Stimulated activated memory B cell treated with anti-CD40 and anti-IgM and Interleukin-4, amounts not matched to agents 10 μg/mL and 1 μg/mL and 100 μg/mL, for 72 hours (primary cell): ENCODE measurements at regions not wholly inside any gene's neighbourhood (a gene's known extent, or its start where the extent isn't known, plus 50 kb on each side); places are given as distances from the start of the nearest gene placed in this dataset.
A peak's percentile ranks its signal among the peaks of the same experiment; 100 is the strongest.

Experiments
- ATAC-seq: fragments of 150-1000 bp; cut with Tn5 transposase; 2 replicates; pipeline ENCODE4 v1.10.0; 2021
- H3K27ac Mint-ChIP-seq: one replicate; pipeline ENCODE4 v1.8.0; 2022; ENCODE audit warnings: mild to moderate bottlenecking, mixed read lengths
- H3K27me3 Mint-ChIP-seq: one replicate; pipeline ENCODE4 v1.8.0; 2022; ENCODE audit warnings: mixed read lengths
- H3K36me3 Mint-ChIP-seq: one replicate; pipeline ENCODE4 v1.8.0; 2022; ENCODE audit warnings: mixed read lengths
- H3K4me1 Mint-ChIP-seq: one replicate; pipeline ENCODE4 v1.8.0; 2022; ENCODE audit warnings: mixed read lengths
- H3K4me3 Mint-ChIP-seq: one replicate; pipeline ENCODE4 v1.8.0; 2022; ENCODE audit warnings: mild to moderate bottlenecking, moderate library complexity, mixed read lengths
- H3K9me3 Mint-ChIP-seq: one replicate; pipeline ENCODE4 v1.8.0; 2022; ENCODE audit warnings: mixed read lengths

- Mint-ChIP-seq H3K4me1 (no peaks in the 10 kb centered on the region), H3K36me3 (no peaks in the 10 kb centered on the region), H3K27ac (no peak overlapping the region), H3K27me3 (no peaks in the 10 kb centered on the region), H3K9me3 (no peaks in the 10 kb centered on the region), H3K4me3 (no peak overlapping the region)
- no peak for ATAC-seq
Observed at GRCh38 chr18:70513502-70514171, 224.8 kb downstream of the SOCS6 start.

GRCh38 chr18:70507970-70508369, 219.1 kb downstream of the SOCS6 start:
- Mint-ChIP-seq H3K9me3 (no peaks in the 10 kb centered on the region), H3K4me1 (no peaks in the 10 kb centered on the region), H3K27ac (no peak overlapping the region), H3K36me3 (no peaks in the 10 kb centered on the region), H3K4me3 (no peak overlapping the region), H3K27me3 (peaks cover 9% of the 10 kb centered on the region)
- no peak for ATAC-seq

- Mint-ChIP-seq H3K27me3 (peaks cover 9% of the 10 kb centered on the region), H3K4me3 (no peak overlapping the region), H3K4me1 (no peaks in the 10 kb centered on the region), H3K9me3 (no peaks in the 10 kb centered on the region), H3K36me3 (no peaks in the 10 kb centered on the region), H3K27ac (no peak overlapping the region)
- ATAC-seq = no peak
Observed at GRCh38 chr18:70506511-70506910, 217.7 kb downstream of the SOCS6 start.

- ATAC-seq = no peak
- H3K4me3 Mint-ChIP-seq = no peak overlapping the region
- no peaks in the 10 kb centered on the region for H3K36me3 Mint-ChIP-seq
- H3K27me3 Mint-ChIP-seq = peaks cover 9% of the 10 kb centered on the region
- H3K9me3 Mint-ChIP-seq = no peaks in the 10 kb centered on the region
- H3K27ac Mint-ChIP-seq = no peak overlapping the region
- H3K4me1 Mint-ChIP-seq = no peaks in the 10 kb centered on the region
Observed at GRCh38 chr18:70503060-70503459, 214.2 kb downstream of the SOCS6 start.

GRCh38 chr18:70501358-70501757, 212.5 kb downstream of the SOCS6 start:
- Mint-ChIP-seq H3K27me3 (peaks cover 9% of the 10 kb centered on the region), H3K9me3 (no peaks in the 10 kb centered on the region), H3K36me3 (no peaks in the 10 kb centered on the region), H3K4me1 (no peaks in the 10 kb centered on the region), H3K4me3 (no peak overlapping the region), H3K27ac (no peak overlapping the region)
- no peak for ATAC-seq

- Mint-ChIP-seq H3K4me3 (no peak overlapping the region), H3K9me3 (no peaks in the 10 kb centered on the region), H3K4me1 (no peaks in the 10 kb centered on the region), H3K36me3 (no peaks in the 10 kb centered on the region), H3K27ac (no peak overlapping the region), H3K27me3 (peaks cover 9% of the 10 kb centered on the region)
- ATAC-seq = no peak
Observed at GRCh38 chr18:70500748-70501147, 211.9 kb downstream of the SOCS6 start.

- Mint-ChIP-seq H3K4me3 (no peak overlapping the region), H3K4me1 (no peaks in the 10 kb centered on the region), H3K9me3 (no peaks in the 10 kb centered on the region), H3K36me3 (no peaks in the 10 kb centered on the region), H3K27me3 (peaks cover 9% of the 10 kb centered on the region), H3K27ac (no peak overlapping the region)
- ATAC-seq = peak; percentile 74
Observed at GRCh38 chr18:70499218-70499691, 210.4 kb downstream of the SOCS6 start.

- H3K4me1 Mint-ChIP-seq = no peaks in the 10 kb centered on the region
- ATAC-seq = no peak
- H3K36me3 Mint-ChIP-seq = no peaks in the 10 kb centered on the region
- no peaks in the 10 kb centered on the region for H3K9me3 Mint-ChIP-seq
- no peak overlapping the region for H3K4me3 Mint-ChIP-seq
- no peaks in the 10 kb centered on the region for H3K27me3 Mint-ChIP-seq
- H3K27ac Mint-ChIP-seq = no peak overlapping the region
Observed at GRCh38 chr18:70496353-70497294, 207.8 kb downstream of the SOCS6 start.

GRCh38 chr18:70494524-70494923, 205.7 kb downstream of the SOCS6 start:
- Mint-ChIP-seq H3K27ac (no peak overlapping the region), H3K36me3 (no peaks in the 10 kb centered on the region), H3K9me3 (no peaks in the 10 kb centered on the region), H3K4me3 (no peak overlapping the region), H3K4me1 (no peaks in the 10 kb centered on the region), H3K27me3 (peaks cover 9% of the 10 kb centered on the region)
- no peak for ATAC-seq

- ATAC-seq = no peak
Observed at GRCh38 chr18:70493461-70493860, 204.6 kb downstream of the SOCS6 start.

GRCh38 chr18:70491734-70492348, 203.0 kb downstream of the SOCS6 start:
- ATAC-seq = peak; percentile 53
- no peaks in the 10 kb centered on the region for H3K4me1 Mint-ChIP-seq
- H3K27me3 Mint-ChIP-seq = peaks cover 11% of the 10 kb centered on the region
- no peak overlapping the region for H3K27ac Mint-ChIP-seq
- H3K36me3 Mint-ChIP-seq = no peaks in the 10 kb centered on the region
- H3K9me3 Mint-ChIP-seq = no peaks in the 10 kb centered on the region
- no peak overlapping the region for H3K4me3 Mint-ChIP-seq

More at GRCh38 chr18:70493461-70493860, 204.6 kb downstream of the SOCS6 start:
- Mint-ChIP-seq H3K36me3 (no peaks in the 10 kb centered on the region), H3K9me3 (no peaks in the 10 kb centered on the region), H3K27me3 (peaks cover 11% of the 10 kb centered on the region), H3K4me1 (no peaks in the 10 kb centered on the region), H3K4me3 (no peak overlapping the region), H3K27ac (no peak overlapping the region)

GRCh38 chr18:70489986-70490933, 201.4 kb downstream of the SOCS6 start:
- no peak overlapping the region for H3K4me3 Mint-ChIP-seq
- no peak for ATAC-seq
- H3K36me3 Mint-ChIP-seq = no peaks in the 10 kb centered on the region
- no peak overlapping the region for H3K27ac Mint-ChIP-seq
- H3K4me1 Mint-ChIP-seq = no peaks in the 10 kb centered on the region
- H3K27me3 Mint-ChIP-seq = peaks cover 18% of the 10 kb centered on the region
- no peaks in the 10 kb centered on the region for H3K9me3 Mint-ChIP-seq

GRCh38 chr18:70489571-70489970, 200.7 kb downstream of the SOCS6 start:
- ATAC-seq = no peak
- peaks cover 18% of the 10 kb centered on the region for H3K27me3 Mint-ChIP-seq
- no peaks in the 10 kb centered on the region for H3K4me1 Mint-ChIP-seq
- H3K4me3 Mint-ChIP-seq = no peak overlapping the region
- no peaks in the 10 kb centered on the region for H3K9me3 Mint-ChIP-seq
- H3K27ac Mint-ChIP-seq = no peak overlapping the region
- no peaks in the 10 kb centered on the region for H3K36me3 Mint-ChIP-seq

GRCh38 chr18:70469916-70470315, 181.1 kb downstream of the SOCS6 start:
- no peaks in the 10 kb centered on the region for H3K4me1 Mint-ChIP-seq
- ATAC-seq = no peak
- H3K27ac Mint-ChIP-seq = no peak overlapping the region
- H3K9me3 Mint-ChIP-seq = no peaks in the 10 kb centered on the region
- H3K4me3 Mint-ChIP-seq = no peak overlapping the region
- H3K27me3 Mint-ChIP-seq = no peaks in the 10 kb centered on the region
- H3K36me3 Mint-ChIP-seq = no peaks in the 10 kb centered on the region
